ENCODE measurements at regions not wholly inside any gene's neighbourhood (a gene's known extent, or its start where the extent isn't known, plus 50 kb on each side); places are given as distances from the start of the nearest gene placed in this dataset.

- H3K9ac ChIP-seq (ENCODE audit: insufficient read depth in 1 of 2, low read length in 2 of 2), result no peak overlapping the region
- H3K4me1 ChIP-seq (ENCODE audit: control insufficient read depth in 5 of 5, insufficient read depth in 5 of 5, low read length in 5 of 5), result no peaks in the 10 kb centered on the region
- ATAC-seq (ENCODE audit: insufficient read depth, low FRiP score) (no peak), DNase-seq (no peak)
- H3K9me3 ChIP-seq (ENCODE audit: control insufficient read depth in 4 of 4, insufficient read depth in 3 of 4, low read length in 3 of 4), result no peaks in the 10 kb centered on the region
- no peaks in the 10 kb centered on the region for H3K27me3 ChIP-seq (ENCODE audit: control insufficient read depth in 3 of 3, insufficient read depth in 3 of 3, low read length in 2 of 3)
- WGBS, 2 donors, result 86 to 90% methylated on average over 6 of the region's 6 CpGs
- no peak overlapping the region for H3K27ac ChIP-seq (ENCODE audit: low read depth in 1 of 2, low read length in 1 of 2)
- TF ChIP-seq CTCF (IDR thresholded peaks at IDR 0.05; ENCODE audit: control extremely low read depth, extremely low read depth), result no peak
- H3K36me3 ChIP-seq (ENCODE audit: control insufficient read depth in 4 of 4, insufficient read depth in 4 of 4, low read length in 4 of 4), result no peaks in the 10 kb centered on the region
- no peak overlapping the region for H3K4me3 ChIP-seq
These were observed 55.0 kb upstream of the FNDC3A start for GRCh38 chr13:48920730-48921129.

GRCh38 chr13:48923376-48923775 lies 52.3 kb upstream of the FNDC3A start:
- WGBS, 2 donors, result 93 to 95% methylated on average over 1 of the region's 1 CpG
- Histone ChIP-seq H3K27me3 (ENCODE audit: control insufficient read depth in 3 of 3, insufficient read depth in 3 of 3, low read length in 2 of 3) (no peaks in the 10 kb centered on the region), H3K9ac (ENCODE audit: insufficient read depth in 1 of 2, low read length in 2 of 2) (no peak overlapping the region), H3K4me3 (no peak overlapping the region), H3K36me3 (ENCODE audit: control insufficient read depth in 4 of 4, insufficient read depth in 4 of 4, low read length in 4 of 4) (no peaks in the 10 kb centered on the region), H3K4me1 (ENCODE audit: control insufficient read depth in 5 of 5, insufficient read depth in 5 of 5, low read length in 5 of 5) (no peaks in the 10 kb centered on the region), H3K9me3 (ENCODE audit: control insufficient read depth in 4 of 4, insufficient read depth in 3 of 4, low read length in 3 of 4) (no peaks in the 10 kb centered on the region), H3K27ac (ENCODE audit: low read depth in 1 of 2, low read length in 1 of 2) (no peak overlapping the region)
- DNase-seq (no peak), ATAC-seq (ENCODE audit: insufficient read depth, low FRiP score) (no peak)
- TF ChIP-seq CTCF (IDR thresholded peaks at IDR 0.05; ENCODE audit: control extremely low read depth, extremely low read depth), result no peak

- H3K4me3 ChIP-seq, result no peak overlapping the region
- H3K27ac ChIP-seq (ENCODE audit: low read depth in 1 of 2, low read length in 1 of 2), result no peak overlapping the region
- no peaks in the 10 kb centered on the region for H3K36me3 ChIP-seq (ENCODE audit: control insufficient read depth in 4 of 4, insufficient read depth in 4 of 4, low read length in 4 of 4)
- ATAC-seq (ENCODE audit: insufficient read depth, low FRiP score), result no peak
- no peaks in the 10 kb centered on the region for H3K4me1 ChIP-seq (ENCODE audit: control insufficient read depth in 5 of 5, insufficient read depth in 5 of 5, low read length in 5 of 5)
- H3K27me3 ChIP-seq (ENCODE audit: control insufficient read depth in 3 of 3, insufficient read depth in 3 of 3, low read length in 2 of 3), result no peaks in the 10 kb centered on the region
- TF ChIP-seq CTCF (IDR thresholded peaks at IDR 0.05; ENCODE audit: control extremely low read depth, extremely low read depth), result no peak
- H3K9ac ChIP-seq (ENCODE audit: insufficient read depth in 1 of 2, low read length in 2 of 2), result no peak overlapping the region
- DNase-seq, result no peak
- 96 to 97% methylated on average over 2 of the region's 2 CpGs for WGBS, 2 donors
- H3K9me3 ChIP-seq (ENCODE audit: control insufficient read depth in 4 of 4, insufficient read depth in 3 of 4, low read length in 3 of 4), result peaks cover 0 to 2% (median 0%) of the 10 kb centered on the region in 4 donors
These were observed 50.7 kb upstream of the FNDC3A start for GRCh38 chr13:48925001-48925400.

Data from lung (tissue), 11 donors.